H1 (cell line): ENCODE measurements at regions not wholly inside any gene's neighbourhood (a gene's known extent, or its start where the extent isn't known, plus 50 kb on each side); places are given as distances from the start of the nearest gene placed in this dataset.

Experiments used
- CEBPB ChIP-seq: IDR thresholded peaks from 2 replicates; pipeline ENCODE4 v1.6.1; 2012; ENCODE audit warnings: low read depth, low read length
- EP300 ChIP-seq, 2 experiments: IDR thresholded peaks; 1 replicate in 1 of 2; 2 replicates in 1 of 2; pipeline ENCODE4 v1.6.1; 2011 to 2012; ENCODE audit warnings: low read depth in 2 of 2, low read length in 2 of 2, mild to moderate bottlenecking in 2 of 2, borderline replicate concordance in 1 of 2, inconsistent platforms in 1 of 2, moderate library complexity in 1 of 2
- HDAC6 ChIP-seq: IDR thresholded peaks from one replicate; pipeline ENCODE4 v1.7.1; 2012; ENCODE audit warnings: low read depth, mild to moderate bottlenecking, inconsistent platforms, low read length, moderate library complexity
- KDM1A ChIP-seq: fragments of 200-600, 300-600 bp; sonication (generic); IDR thresholded peaks from 2 replicates; pipeline ENCODE4 v1.7.1; 2016; ENCODE audit warnings: mild to moderate bottlenecking, low read length, borderline replicate concordance
- KDM5A ChIP-seq: fragments of 200-600 bp; IDR thresholded peaks from 2 replicates; pipeline ENCODE4 v1.7.1; 2012; ENCODE audit warnings: mild to moderate bottlenecking, low read length, inconsistent platforms, mixed read lengths
- POLR2A ChIP-seq, 2 experiments: IDR thresholded peaks; 1 replicate in 1 of 2; 2 replicates in 1 of 2; pipeline ENCODE4 v1.6.1; 2011; ENCODE audit warnings: low read depth in 2 of 2, low read length in 2 of 2, mild to moderate bottlenecking in 2 of 2; ENCODE audit errors: control extremely low read depth in 1 of 2
- POU5F1 ChIP-seq: IDR thresholded peaks from 2 replicates; pipeline ENCODE4 v1.6.1; 2011; ENCODE audit warnings: low read depth, mild to moderate bottlenecking, low read length, moderate library complexity
- RAD21 ChIP-seq, 2 experiments: IDR thresholded peaks in 1 of 2; conservative IDR thresholded peaks in 1 of 2; 2 replicates each; pipeline ENCODE4 v1.6.1; 2011; ENCODE audit warnings: low read depth in 2 of 2, low read length in 2 of 2, improper control_type of control experiment in 1 of 2, inconsistent platforms in 1 of 2, mild to moderate bottlenecking in 1 of 2, moderate library complexity in 1 of 2
- RXRA ChIP-seq: IDR thresholded peaks from 2 replicates; pipeline ENCODE4 v1.6.1; 2011; ENCODE audit warnings: low read depth, mild to moderate bottlenecking, low read length, moderate library complexity; ENCODE audit not compliant: insufficient read depth
- SAP30 ChIP-seq: fragments of 300-600 bp; sonication (generic); IDR thresholded peaks from 2 replicates; pipeline ENCODE4 v1.7.1; 2012; ENCODE audit warnings: low read length, moderate library complexity, mild to moderate bottlenecking, inconsistent platforms; ENCODE audit not compliant: insufficient read depth, insufficient replicate concordance
- SIRT6 ChIP-seq: IDR thresholded peaks from one replicate; pipeline ENCODE4 v1.7.1; 2012; ENCODE audit warnings: low read length, inconsistent platforms
- SP2 ChIP-seq: IDR thresholded peaks from 2 replicates; pipeline ENCODE4 v1.6.1; 2012; ENCODE audit warnings: mild to moderate bottlenecking, low read length, inconsistent platforms
- TAF7 ChIP-seq: optimal IDR thresholded peaks from 2 replicates; pipeline ENCODE3; 2011; ENCODE audit warnings: low read depth, mild to moderate bottlenecking, inconsistent platforms, low read length, moderate library complexity, borderline replicate concordance
- TBP ChIP-seq: IDR thresholded peaks from 2 replicates; pipeline ENCODE4 v1.6.1; 2011; ENCODE audit warnings: low read depth, low read length, improper control_type of control experiment
- TEAD4 ChIP-seq: IDR thresholded peaks from 2 replicates; pipeline ENCODE4 v1.6.1; 2012; ENCODE audit warnings: low read depth, low read length, inconsistent platforms, mixed read lengths
- YY1 ChIP-seq: IDR thresholded peaks from 2 replicates; pipeline ENCODE4 v1.6.1; 2011; ENCODE audit warnings: low read depth, mild to moderate bottlenecking, low read length

DNA sequence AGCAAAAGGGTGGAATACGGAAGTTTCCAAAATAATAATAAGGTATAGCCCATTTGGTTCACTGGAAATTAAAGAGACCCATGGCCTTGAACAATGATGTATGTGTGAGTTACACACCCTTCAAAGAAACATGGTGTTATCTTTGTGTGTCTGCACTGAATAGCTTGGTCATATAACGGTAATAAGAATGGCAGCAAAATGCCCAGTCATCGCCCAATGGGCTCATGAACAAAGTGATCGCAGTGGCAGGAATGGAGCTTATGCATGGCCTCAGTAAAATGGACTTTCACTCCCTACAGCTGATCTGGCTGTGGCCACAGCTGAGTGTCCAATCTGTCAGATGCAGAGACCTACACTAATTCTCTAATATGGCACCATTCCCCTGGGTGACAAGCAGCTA, 201.3 kb downstream of the RPIA start (continued):
- TF ChIP-seq KDM1A (no peak), HDAC6 (no peak), CEBPB (no peak), POLR2A (IDR thresholded peaks at IDR 0.05; ENCODE audit: control extremely low read depth in 1 of 2, low read depth in 2 of 2, low read length in 2 of 2) (no peak), TBP (no peak), SAP30 (no peak), RAD21 (IDR thresholded peaks at IDR 0.05 in 1 of 2, conservative IDR thresholded peaks at IDR 0.05 in 1 of 2; ENCODE audit: low read depth in 2 of 2, low read length in 2 of 2) (no peak), EP300 (IDR thresholded peaks at IDR 0.05; ENCODE audit: borderline replicate concordance in 1 of 2, low read depth in 2 of 2, low read length in 2 of 2) (no peak), YY1 (no peak), TAF7 (no peak), KDM5A (no peak), SIRT6 (no peak), SP2 (no peak), RXRA (no peak), POU5F1 (no peak), TEAD4 (no peak)
- TF ChIP-seq, all 59 proteins: peak for 0
